Naive B cell (primary cell): ENCODE measurements at regions not wholly inside any gene's neighbourhood (a gene's known extent, or its start where the extent isn't known, plus 50 kb on each side); places are given as distances from the start of the nearest gene placed in this dataset.
"Not testable (repeated sequence)": the region's sequence is repeated elsewhere in the genome, so short reads cannot be mapped to it uniquely, and the experiment has no call there.

ENCODE experiments used
- ATAC-seq, 2 donors: fragments of 150-1000 bp; cut with Tn5 transposase; 2 replicates each; pipeline ENCODE4 v1.10.0; 2021; ENCODE audit warnings: low read depth in 2 of 2, mild to moderate bottlenecking in 2 of 2, moderate library complexity in 2 of 2
- DNase-seq: peaks from one replicate; pipeline ENCODE4 v3.0.0; 2022
- H3K27ac Mint-ChIP-seq, 6 donors: one replicate each; pipeline ENCODE4 v1.8.0; 2020 to 2022; ENCODE audit warnings: mild to moderate bottlenecking in 6 of 6, mixed read lengths in 6 of 6, moderate library complexity in 5 of 6, inconsistent platforms in 2 of 6
- H3K27me3 Mint-ChIP-seq, 3 donors: one replicate each; pipeline ENCODE4 v1.8.0; 2021 to 2022; ENCODE audit warnings: mixed read lengths in 3 of 3, mild to moderate bottlenecking in 1 of 3
- H3K36me3 Mint-ChIP-seq, 2 donors: one replicate each; pipeline ENCODE4 v1.8.0; 2020 to 2022; ENCODE audit warnings: mixed read lengths in 2 of 2, inconsistent platforms in 1 of 2, mild to moderate bottlenecking in 1 of 2
- H3K4me1 Mint-ChIP-seq, 3 donors: one replicate each; pipeline ENCODE4 v1.8.0; 2020 to 2022; ENCODE audit warnings: mixed read lengths in 3 of 3, inconsistent platforms in 1 of 3, mild to moderate bottlenecking in 1 of 3, moderate library complexity in 1 of 3
- H3K4me3 Mint-ChIP-seq, 8 donors: one replicate each; pipeline ENCODE4 v1.8.0; 2020 to 2022; ENCODE audit warnings: mild to moderate bottlenecking in 8 of 8, mixed read lengths in 8 of 8, moderate library complexity in 8 of 8, inconsistent platforms in 2 of 8
- H3K9me3 Mint-ChIP-seq, 7 donors: one replicate each; pipeline ENCODE4 v1.8.0; 2020 to 2022; ENCODE audit warnings: mixed read lengths in 7 of 7, mild to moderate bottlenecking in 5 of 7, inconsistent platforms in 2 of 7, moderate library complexity in 1 of 7

DNA sequence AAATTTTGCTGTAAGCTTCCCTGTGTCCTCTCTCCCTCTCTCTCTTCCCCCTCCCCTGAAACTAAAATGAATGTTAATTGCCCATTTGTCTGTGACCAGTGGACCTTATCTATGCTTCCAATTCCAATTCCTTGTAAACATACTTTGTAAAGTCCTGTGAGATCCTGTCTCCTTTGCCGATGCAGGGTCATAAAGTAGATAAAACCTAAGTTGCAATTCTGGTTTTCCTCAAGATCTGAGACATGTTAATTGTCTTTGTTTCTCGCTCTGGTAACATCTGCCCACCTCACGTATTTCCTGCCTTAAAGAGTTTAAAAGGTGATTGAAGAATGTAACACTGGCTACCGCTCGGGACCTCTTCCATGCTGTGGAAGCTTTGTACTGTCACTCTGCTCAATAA, 2503.4 kb downstream of the ARAP2 start:
- not testable (repeated sequence) for ATAC-seq, H3K27me3 Mint-ChIP-seq, H3K27ac Mint-ChIP-seq, H3K4me1 Mint-ChIP-seq, H3K36me3 Mint-ChIP-seq, H3K4me3 Mint-ChIP-seq, DNase-seq
- H3K9me3 Mint-ChIP-seq, result peaks cover 3 to 12% (median 7%) of the 10 kb centered on the region in 7 donors

DNA sequence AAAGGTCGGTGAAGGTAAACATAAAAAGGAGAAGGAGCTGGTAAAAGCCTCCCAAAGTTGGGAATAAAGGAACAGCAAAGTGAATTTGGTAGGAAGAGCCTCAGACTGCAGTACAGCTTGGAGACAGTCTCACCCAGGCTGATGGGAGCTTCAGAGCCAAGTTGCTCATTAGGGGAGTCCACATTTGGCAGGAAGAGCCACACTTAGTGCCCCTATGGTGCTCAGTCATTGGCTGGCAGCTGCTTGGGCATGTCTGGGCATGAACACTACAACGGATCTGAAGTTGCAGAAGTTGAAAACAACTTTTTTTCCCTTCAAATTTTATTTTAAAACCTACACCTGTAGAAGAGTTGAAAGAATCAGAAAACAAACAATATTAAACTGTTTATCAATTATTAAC, 2497.3 kb downstream of the ARAP2 start:
- Mint-ChIP-seq H3K27me3 (no peaks in the 10 kb centered on the region), H3K4me1 (no peaks in the 10 kb centered on the region), H3K27ac (no peak overlapping the region), H3K9me3 (peaks cover 2 to 24% (median 7%) of the 10 kb centered on the region in 7 donors), H3K36me3 (no peaks in the 10 kb centered on the region), H3K4me3 (no peak overlapping the region)
- no peak for DNase-seq
- ATAC-seq, result no peak

DNA sequence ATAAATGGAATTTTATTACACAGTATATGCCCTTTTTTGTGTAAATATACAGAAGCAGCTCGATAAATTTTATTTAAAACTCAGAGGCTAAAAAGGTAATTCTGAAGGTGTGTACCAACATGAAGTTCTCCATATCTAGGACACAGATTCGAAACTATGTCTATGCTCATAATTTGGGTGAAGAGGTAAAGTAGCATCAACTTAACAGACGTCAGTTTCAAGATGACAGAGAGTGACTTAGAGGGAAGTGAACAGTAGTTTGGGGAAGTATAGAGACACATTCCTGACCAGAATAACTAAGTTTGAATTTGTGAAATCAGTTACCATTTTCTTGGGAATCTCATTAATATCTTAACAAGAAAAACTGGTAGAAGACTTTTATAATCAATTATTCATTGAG, 2493.3 kb downstream of the ARAP2 start:
- no peak for ATAC-seq
- H3K27ac Mint-ChIP-seq, result no peak overlapping the region
- H3K36me3 Mint-ChIP-seq, result no peaks in the 10 kb centered on the region
- DNase-seq, result no peak
- H3K4me3 Mint-ChIP-seq, result no peak overlapping the region
- peaks cover 0 to 11% (median 1%) of the 10 kb centered on the region in 7 donors for H3K9me3 Mint-ChIP-seq
- H3K27me3 Mint-ChIP-seq, result no peaks in the 10 kb centered on the region
- H3K4me1 Mint-ChIP-seq, result no peaks in the 10 kb centered on the region

DNA sequence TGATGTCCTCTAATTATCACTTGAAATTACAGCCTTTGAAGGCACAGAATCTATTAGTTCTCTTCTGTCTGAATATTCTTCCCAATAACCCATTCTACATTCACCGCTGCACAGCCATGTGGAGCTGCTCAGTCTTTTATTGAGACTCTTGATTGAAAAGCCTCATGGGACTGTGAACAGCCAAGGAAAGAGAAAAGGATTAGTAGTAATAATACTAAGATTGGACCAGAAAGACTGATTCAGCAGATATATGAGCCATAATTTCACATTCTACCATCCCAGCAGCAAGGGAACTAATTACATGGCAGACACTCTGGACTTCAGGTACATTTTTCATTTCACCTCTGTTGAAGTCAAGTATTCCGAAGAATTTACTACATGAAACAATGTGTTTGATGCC, 2471.7 kb downstream of the ARAP2 start:
- peaks cover 0 to 9% (median 0%) of the 10 kb centered on the region in 7 donors for H3K9me3 Mint-ChIP-seq
- H3K27ac Mint-ChIP-seq, result no peak overlapping the region
- H3K27me3 Mint-ChIP-seq, result no peaks in the 10 kb centered on the region
- ATAC-seq (no peak), DNase-seq (no peak)
- no peaks in the 10 kb centered on the region for H3K36me3 Mint-ChIP-seq
- H3K4me3 Mint-ChIP-seq, result no peak overlapping the region
- H3K4me1 Mint-ChIP-seq, result no peaks in the 10 kb centered on the region

DNA sequence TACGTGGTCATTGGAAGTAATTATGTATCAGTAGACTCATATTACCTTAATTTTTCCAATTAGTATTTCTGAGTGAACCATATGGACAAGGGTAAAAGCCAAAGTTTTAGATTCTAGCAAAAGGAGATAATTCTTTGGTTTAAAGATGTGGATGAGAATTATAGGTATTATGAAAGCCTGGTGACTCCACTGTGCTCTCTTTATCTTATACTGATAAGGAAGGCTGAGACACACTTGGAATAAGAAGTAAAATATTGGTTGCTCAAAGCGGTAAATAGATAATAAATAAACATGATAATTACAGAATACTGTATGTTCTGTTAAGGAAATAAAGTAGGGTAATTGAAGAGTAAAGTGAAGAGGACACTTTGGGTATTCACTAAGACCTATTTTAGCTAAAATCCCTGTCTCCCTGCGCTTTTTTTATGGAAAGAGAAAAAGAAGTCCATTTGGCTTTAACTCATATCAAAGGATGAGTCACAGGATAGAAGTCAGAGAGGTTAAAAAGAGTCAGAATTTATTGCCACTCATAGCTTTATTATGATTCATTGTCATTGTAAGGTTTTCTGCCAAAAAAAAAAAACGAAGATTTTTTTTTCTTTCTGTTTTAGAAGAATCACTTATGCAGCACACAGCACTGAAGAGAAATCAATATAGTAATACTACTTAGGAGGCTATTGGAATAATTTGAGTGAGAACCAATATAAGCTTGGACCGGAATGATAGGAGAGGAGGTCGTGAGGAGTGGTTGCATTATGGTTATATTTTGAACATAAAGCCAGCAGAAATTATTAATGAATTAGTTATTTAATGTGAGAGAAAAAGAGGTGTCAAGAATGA, 2463.1 kb downstream of the ARAP2 start:
- no peak for ATAC-seq
- DNase-seq, result no peak
- Mint-ChIP-seq H3K9me3 (peaks cover 0 to 4% (median 2%) of the 10 kb centered on the region in 7 donors), H3K36me3 (no peaks in the 10 kb centered on the region), H3K4me3 (no peak overlapping the region), H3K27me3 (no peaks in the 10 kb centered on the region), H3K4me1 (no peaks in the 10 kb centered on the region), H3K27ac (no peak overlapping the region)

DNA sequence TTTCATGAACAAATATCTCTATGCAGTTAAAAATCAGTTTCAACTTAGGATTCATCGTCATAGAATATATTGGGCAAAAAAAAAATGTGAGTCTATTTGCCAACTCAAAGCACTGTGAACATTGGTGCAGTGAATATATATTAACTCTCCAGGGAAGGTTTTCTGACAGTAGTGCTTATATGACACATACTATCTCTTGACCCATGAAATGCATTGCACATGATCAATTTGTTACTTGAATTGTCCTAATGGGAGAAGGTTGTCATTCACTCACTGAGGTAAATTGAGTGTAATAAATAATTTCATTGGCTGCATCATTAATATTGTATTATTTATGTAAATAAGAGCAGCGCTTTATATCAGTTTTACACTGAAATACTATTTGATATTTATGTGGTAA, 2458.5 kb downstream of the ARAP2 start:
- Mint-ChIP-seq H3K4me3 (no peak overlapping the region), H3K4me1 (no peaks in the 10 kb centered on the region), H3K9me3 (peaks cover 0 to 6% (median 0%) of the 10 kb centered on the region in 7 donors), H3K27ac (no peak overlapping the region), H3K36me3 (no peaks in the 10 kb centered on the region), H3K27me3 (no peaks in the 10 kb centered on the region)
- ATAC-seq, result no peak
- no peak for DNase-seq

DNA sequence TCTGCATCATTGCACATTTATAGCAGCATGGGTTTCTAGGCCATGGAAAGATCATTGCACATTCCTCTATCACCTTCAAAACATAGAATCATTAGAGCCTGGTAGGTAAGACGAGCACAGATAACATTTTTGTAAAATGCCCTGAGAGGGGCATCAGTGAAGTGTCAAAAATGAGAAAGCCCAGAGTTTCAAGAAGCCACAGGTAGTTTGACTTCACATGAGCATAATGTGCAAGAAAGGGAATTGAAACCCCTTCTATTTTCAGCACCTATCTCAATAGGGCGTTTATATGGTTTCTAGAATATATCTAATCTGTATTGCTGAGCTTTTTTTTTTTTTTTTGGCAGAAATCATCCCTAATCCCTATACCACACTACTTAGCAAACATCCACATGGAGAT, 2441.7 kb downstream of the ARAP2 start:
- Mint-ChIP-seq H3K27me3 (no peaks in the 10 kb centered on the region), H3K4me3 (no peak overlapping the region), H3K27ac (no peak overlapping the region)

DNA sequence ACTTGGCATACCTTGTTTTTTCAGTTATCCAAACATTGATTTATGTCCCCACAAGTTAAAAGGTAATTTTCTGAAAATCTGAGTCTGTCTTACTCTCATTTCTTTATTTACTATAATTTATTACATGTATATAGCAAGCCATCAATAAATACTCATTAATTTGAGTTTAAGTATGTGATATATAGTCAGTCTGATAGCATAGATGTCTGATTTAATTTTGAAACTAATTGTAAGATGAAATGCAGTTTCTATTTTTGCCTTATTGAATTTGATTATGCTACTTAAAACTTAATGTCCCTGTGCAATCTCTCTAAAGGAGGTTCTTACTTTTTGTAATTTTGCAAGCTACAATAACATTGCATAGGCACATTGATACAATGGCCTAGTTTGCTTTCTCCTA, 2418.6 kb downstream of the ARAP2 start:
- Mint-ChIP-seq H3K4me3 (no peak overlapping the region), H3K36me3 (no peaks in the 10 kb centered on the region), H3K4me1 (no peaks in the 10 kb centered on the region), H3K27ac (no peak overlapping the region), H3K9me3 (peaks cover 0 to 12% (median 0%) of the 10 kb centered on the region in 7 donors), H3K27me3 (no peaks in the 10 kb centered on the region)
- ATAC-seq, result no peak
- no peak for DNase-seq

More for the DNA sequence above, 2441.7 kb downstream of the ARAP2 start:
- peaks cover 0 to 6% (median 0%) of the 10 kb centered on the region in 7 donors for H3K9me3 Mint-ChIP-seq
- no peak for DNase-seq
- H3K4me1 Mint-ChIP-seq, result no peaks in the 10 kb centered on the region
- ATAC-seq, result no peak
- no peaks in the 10 kb centered on the region for H3K36me3 Mint-ChIP-seq

DNA sequence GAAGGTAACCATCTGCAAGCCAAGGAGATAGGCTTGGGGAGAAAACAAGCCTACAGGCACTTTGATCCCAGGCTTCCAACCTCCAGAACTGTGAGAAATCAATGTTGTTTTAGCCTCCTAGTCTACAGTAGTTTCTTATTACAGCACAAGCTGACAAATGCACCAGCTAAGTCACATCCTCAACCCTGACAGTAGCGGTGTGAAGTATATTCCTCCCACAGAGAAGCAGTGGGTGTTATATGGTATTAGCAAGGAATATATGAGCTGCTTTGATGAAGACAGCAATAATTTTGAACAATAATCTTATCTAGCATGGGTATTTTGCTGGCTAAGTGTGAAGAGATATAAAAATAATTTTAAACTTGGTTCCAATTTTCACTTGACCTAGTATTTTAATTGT, 2415.0 kb downstream of the ARAP2 start:
- H3K4me1 Mint-ChIP-seq, H3K36me3 Mint-ChIP-seq, H3K4me3 Mint-ChIP-seq, ATAC-seq, H3K27me3 Mint-ChIP-seq, DNase-seq, H3K27ac Mint-ChIP-seq: not testable (repeated sequence)
- peaks cover 0 to 11% (median 0%) of the 10 kb centered on the region in 7 donors for H3K9me3 Mint-ChIP-seq

DNA sequence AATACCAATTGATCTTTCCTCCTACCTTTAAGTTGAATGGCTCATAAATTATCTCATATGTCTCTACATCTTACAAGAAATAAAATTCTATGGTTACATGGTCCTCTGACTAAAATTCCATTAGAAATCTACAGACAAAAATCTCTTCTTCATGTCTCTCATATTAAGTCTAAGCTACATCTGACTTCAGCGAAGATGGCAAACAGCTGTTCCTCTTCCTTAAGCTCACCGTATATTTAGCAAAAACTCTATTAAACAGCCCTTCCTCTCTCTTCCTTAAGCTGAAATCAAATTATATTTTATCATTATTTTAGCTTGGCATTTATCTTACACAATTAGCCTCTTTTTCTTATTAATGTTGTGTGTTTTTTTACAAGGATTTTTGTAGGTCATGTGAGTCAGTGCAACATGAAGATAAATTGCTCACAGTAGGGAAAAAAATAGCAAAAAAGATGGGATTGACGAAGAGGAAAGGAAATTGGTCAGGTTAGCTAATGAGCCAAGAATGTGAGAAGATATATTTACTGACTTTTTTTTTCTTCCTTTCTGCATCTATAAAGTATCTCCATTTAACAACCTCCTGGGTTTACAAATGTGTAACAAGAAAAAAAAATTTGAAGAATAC, 2412.8 kb downstream of the ARAP2 start:
- Mint-ChIP-seq H3K4me1 (no peaks in the 10 kb centered on the region), H3K4me3 (no peak overlapping the region), H3K36me3 (no peaks in the 10 kb centered on the region), H3K27ac (no peak overlapping the region), H3K27me3 (no peaks in the 10 kb centered on the region), H3K9me3 (peaks cover 0 to 7% (median 1%) of the 10 kb centered on the region in 7 donors)
- ATAC-seq (no peak), DNase-seq (no peak)

DNA sequence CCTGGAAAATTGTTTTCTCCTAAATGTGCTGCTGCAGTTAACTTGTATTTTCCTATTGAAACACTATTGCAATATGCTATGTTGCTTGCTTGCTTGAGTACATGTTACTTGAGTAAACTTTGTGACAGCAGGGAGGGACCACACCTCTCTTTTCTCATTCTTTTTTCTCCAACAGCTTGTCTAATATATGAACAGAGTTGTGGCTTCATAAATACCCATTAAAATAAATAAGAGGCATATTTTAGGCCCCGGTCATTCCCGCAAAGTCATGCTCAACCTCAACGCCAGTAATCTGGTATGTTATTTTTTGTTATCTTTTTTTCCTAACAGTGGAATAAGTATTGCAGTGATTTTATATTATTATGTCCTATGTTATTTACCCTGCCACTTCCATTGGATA, 2408.6 kb downstream of the ARAP2 start:
- not testable (repeated sequence) for H3K36me3 Mint-ChIP-seq, DNase-seq, H3K27ac Mint-ChIP-seq, H3K9me3 Mint-ChIP-seq, H3K27me3 Mint-ChIP-seq, ATAC-seq, H3K4me1 Mint-ChIP-seq
- peak overlapping the region in 1 of 8 donors; percentile 4 for H3K4me3 Mint-ChIP-seq

DNA sequence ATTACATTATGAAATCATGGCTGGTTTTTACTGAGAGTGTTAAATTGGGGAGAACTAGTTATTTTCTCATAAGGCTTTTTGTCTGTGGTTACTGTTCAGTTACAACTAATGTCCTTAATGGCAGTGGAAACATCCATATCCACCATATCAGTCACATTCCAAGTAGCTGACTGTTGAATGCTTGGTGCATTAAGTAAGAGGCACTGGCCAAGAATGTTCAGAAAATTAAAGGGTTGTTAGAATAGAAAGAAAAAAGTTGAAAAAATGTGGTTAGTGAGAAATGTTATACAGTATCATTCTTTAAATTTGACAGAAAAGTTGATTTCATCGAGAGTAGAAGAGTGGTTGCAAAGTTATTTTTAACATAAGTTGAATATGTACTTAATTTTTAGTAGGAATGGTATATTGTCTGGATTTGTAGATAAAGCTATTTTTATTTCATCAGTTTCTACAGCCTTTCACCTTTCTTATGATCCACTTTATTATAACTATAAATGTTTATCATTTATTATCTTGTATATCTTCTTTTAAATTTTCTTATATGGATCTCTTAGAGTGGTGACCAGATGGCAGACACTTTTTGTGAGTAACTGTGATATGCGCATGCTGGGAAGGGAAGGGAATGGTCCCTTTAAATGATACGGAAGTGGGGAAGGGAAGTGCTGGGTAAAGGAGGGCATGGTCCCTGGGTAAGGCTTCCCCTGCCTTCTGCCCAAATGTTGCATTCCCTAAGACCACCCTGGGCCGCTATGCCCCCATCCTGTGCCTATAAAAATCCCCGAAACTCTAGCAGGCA, 2407.1 kb downstream of the ARAP2 start:
- H3K27me3 Mint-ChIP-seq, result no peaks in the 10 kb centered on the region
- DNase-seq (no peak), ATAC-seq (no peak)
- no peaks in the 10 kb centered on the region for H3K36me3 Mint-ChIP-seq
- H3K27ac Mint-ChIP-seq, result no peak overlapping the region
- H3K9me3 Mint-ChIP-seq, result peaks cover 0 to 5% (median 2%) of the 10 kb centered on the region in 7 donors
- H3K4me1 Mint-ChIP-seq, result no peaks in the 10 kb centered on the region
- H3K4me3 Mint-ChIP-seq, result no peak overlapping the region

DNA sequence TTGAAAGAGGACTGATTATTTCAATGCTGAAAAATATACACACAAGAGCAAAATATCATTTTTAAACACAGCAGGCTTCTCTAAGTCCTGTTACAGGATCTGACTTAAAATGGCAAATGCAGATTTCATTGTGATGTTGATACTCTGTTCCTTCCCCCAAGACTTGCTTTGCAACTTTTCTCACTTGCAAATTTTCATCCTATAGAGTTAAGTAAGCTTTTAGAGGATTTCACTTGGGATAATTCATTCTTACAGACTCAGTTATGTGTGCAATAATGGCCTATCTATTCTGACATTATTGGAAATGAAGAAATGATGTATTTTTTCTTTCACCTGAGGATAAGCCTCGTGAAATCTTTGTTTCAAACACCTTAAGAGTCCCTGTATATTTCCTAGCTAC, 2403.2 kb downstream of the ARAP2 start:
- H3K27me3 Mint-ChIP-seq, result no peaks in the 10 kb centered on the region
- ATAC-seq, result no peak
- H3K9me3 Mint-ChIP-seq, result peaks cover 1 to 11% (median 5%) of the 10 kb centered on the region in 7 donors

More for the DNA sequence above, 2403.2 kb downstream of the ARAP2 start:
- H3K27ac Mint-ChIP-seq, result no peak overlapping the region
- no peak overlapping the region for H3K4me3 Mint-ChIP-seq
- no peaks in the 10 kb centered on the region for H3K36me3 Mint-ChIP-seq
- H3K4me1 Mint-ChIP-seq, result no peaks in the 10 kb centered on the region
- no peak for DNase-seq
